ENCODE measurements at regions not wholly inside any gene's neighbourhood (a gene's known extent, or its start where the extent isn't known, plus 50 kb on each side); places are given as distances from the start of the nearest gene placed in this dataset.

DNA sequence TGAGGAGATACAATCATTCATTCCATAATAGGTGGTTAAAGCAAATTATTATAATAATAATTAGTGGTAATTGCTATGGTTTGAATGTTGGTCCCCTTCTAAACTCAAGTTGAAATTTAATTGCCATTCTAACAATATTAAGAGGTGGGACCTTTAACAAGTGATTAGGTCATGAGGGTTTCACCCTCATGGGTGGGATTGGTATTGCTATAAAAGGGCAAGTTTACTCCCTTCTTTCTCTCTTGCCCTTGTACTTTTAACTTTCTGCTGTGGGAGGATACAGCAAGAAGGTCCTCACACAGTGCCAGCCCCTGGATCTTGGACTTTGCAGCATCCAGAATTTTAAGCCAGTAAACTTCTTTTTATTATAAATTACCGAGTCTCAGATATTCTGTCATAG, 101.9 kb upstream of the PARP8 start:
- H3K9ac ChIP-seq (ENCODE audit: low read length), result no peak overlapping the region
- no peak overlapping the region for H2AFZ ChIP-seq (ENCODE audit: low read depth, low read length)
- H3K79me2 ChIP-seq (replicated peaks; ENCODE audit: insufficient read depth, low read length), result no peaks in the 10 kb centered on the region
- H3K4me3 ChIP-seq (ENCODE audit: low read length), result no peak overlapping the region
- no peak overlapping the region for H3K27ac ChIP-seq (ENCODE audit: low read length)
- no peaks in the 10 kb centered on the region for H3F3A ChIP-seq (ENCODE audit: insufficient read depth, low read length, poor library complexity, severe bottlenecking)
- TF ChIP-seq POLR2AphosphoS5 (IDR thresholded peaks at IDR 0.05) (no peak), TAF1 (IDR thresholded peaks at IDR 0.05; ENCODE audit: low read depth) (no peak)
- TF ChIP-seq, protein P1, sequence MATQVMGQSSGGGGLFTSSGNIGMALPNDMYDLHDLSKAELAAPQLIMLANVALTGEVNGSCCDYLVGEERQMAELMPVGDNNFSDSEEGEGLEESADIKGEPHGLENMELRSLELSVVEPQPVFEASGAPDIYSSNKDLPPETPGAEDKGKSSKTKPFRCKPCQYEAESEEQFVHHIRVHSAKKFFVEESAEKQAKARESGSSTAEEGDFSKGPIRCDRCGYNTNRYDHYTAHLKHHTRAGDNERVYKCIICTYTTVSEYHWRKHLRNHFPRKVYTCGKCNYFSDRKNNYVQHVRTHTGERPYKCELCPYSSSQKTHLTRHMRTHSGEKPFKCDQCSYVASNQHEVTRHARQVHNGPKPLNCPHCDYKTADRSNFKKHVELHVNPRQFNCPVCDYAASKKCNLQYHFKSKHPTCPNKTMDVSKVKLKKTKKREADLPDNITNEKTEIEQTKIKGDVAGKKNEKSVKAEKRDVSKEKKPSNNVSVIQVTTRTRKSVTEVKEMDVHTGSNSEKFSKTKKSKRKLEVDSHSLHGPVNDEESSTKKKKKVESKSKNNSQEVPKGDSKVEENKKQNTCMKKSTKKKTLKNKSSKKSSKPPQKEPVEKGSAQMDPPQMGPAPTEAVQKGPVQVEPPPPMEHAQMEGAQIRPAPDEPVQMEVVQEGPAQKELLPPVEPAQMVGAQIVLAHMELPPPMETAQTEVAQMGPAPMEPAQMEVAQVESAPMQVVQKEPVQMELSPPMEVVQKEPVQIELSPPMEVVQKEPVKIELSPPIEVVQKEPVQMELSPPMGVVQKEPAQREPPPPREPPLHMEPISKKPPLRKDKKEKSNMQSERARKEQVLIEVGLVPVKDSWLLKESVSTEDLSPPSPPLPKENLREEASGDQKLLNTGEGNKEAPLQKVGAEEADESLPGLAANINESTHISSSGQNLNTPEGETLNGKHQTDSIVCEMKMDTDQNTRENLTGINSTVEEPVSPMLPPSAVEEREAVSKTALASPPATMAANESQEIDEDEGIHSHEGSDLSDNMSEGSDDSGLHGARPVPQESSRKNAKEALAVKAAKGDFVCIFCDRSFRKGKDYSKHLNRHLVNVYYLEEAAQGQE (IDR thresholded peaks at IDR 0.05; ENCODE audit: borderline replicate concordance), result no peak
- H3K4me2 ChIP-seq (ENCODE audit: low read length), result no peak overlapping the region
- no peaks in the 10 kb centered on the region for H3K36me3 ChIP-seq (ENCODE audit: insufficient read depth, low read length)
- H4K20me1 ChIP-seq (ENCODE audit: insufficient read depth), result no peaks in the 10 kb centered on the region
- no peaks in the 10 kb centered on the region for H3K27me3 ChIP-seq (ENCODE audit: insufficient read depth, low read depth, low read length)
- no peaks in the 10 kb centered on the region for H3K9me2 ChIP-seq (ENCODE audit: insufficient read depth, low read length)
- H3K9me3 ChIP-seq (ENCODE audit: low read length), result no peaks in the 10 kb centered on the region

DNA sequence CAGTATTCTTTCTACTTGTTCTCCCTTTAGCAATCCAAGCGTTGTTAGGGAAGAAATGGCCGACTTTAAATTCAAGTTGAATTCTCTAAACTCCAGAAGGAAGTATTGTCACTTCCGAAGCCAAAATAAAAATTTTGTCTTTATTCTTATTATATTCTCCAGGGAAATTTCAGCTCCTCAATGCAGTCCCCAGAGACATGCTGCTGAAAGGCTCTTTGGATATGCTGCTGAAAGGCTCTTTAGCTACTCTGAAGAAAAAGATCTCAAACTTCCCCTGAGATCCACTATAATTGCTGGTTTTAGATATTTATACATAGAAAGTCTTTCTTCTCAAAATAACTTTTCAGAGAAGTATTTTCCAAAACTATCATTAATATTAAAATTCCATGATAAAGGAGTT, 92.3 kb upstream of the PARP8 start:
- Histone ChIP-seq H3K4me2 (ENCODE audit: low read length) (no peak overlapping the region), H3K4me3 (ENCODE audit: low read length) (no peak overlapping the region), H2AFZ (ENCODE audit: low read depth, low read length) (no peak overlapping the region), H3K9me2 (ENCODE audit: insufficient read depth, low read length) (no peaks in the 10 kb centered on the region), H3K9me3 (ENCODE audit: low read length) (no peaks in the 10 kb centered on the region), H3K27ac (ENCODE audit: low read length) (no peak overlapping the region), H3K27me3 (ENCODE audit: insufficient read depth, low read depth, low read length) (no peaks in the 10 kb centered on the region), H3K79me2 (replicated peaks; ENCODE audit: insufficient read depth, low read length) (no peaks in the 10 kb centered on the region), H3K9ac (ENCODE audit: low read length) (no peak overlapping the region), H4K20me1 (ENCODE audit: insufficient read depth) (no peaks in the 10 kb centered on the region), H3F3A (ENCODE audit: insufficient read depth, low read length, poor library complexity, severe bottlenecking) (no peaks in the 10 kb centered on the region), H3K36me3 (ENCODE audit: insufficient read depth, low read length) (no peaks in the 10 kb centered on the region)
- TF ChIP-seq, protein P1 (IDR thresholded peaks at IDR 0.05; ENCODE audit: borderline replicate concordance), result no peak
- TF ChIP-seq EZH2 (IDR thresholded peaks at IDR 0.05; ENCODE audit: borderline replicate concordance, insufficient read depth, low read length, poor library complexity, severe bottlenecking) (no peak), SMC3 (conservative IDR thresholded peaks at IDR 0.05; ENCODE audit: poor library complexity) (no peak), RAD21 (conservative IDR thresholded peaks at IDR 0.05) (no peak), EP300 (conservative IDR thresholded peaks at IDR 0.05; ENCODE audit: poor library complexity, severe bottlenecking) (no peak), POLR2AphosphoS5 (IDR thresholded peaks at IDR 0.05) (no peak), TAF1 (IDR thresholded peaks at IDR 0.05; ENCODE audit: low read depth) (no peak)
- TF ChIP-seq, protein P2, sequence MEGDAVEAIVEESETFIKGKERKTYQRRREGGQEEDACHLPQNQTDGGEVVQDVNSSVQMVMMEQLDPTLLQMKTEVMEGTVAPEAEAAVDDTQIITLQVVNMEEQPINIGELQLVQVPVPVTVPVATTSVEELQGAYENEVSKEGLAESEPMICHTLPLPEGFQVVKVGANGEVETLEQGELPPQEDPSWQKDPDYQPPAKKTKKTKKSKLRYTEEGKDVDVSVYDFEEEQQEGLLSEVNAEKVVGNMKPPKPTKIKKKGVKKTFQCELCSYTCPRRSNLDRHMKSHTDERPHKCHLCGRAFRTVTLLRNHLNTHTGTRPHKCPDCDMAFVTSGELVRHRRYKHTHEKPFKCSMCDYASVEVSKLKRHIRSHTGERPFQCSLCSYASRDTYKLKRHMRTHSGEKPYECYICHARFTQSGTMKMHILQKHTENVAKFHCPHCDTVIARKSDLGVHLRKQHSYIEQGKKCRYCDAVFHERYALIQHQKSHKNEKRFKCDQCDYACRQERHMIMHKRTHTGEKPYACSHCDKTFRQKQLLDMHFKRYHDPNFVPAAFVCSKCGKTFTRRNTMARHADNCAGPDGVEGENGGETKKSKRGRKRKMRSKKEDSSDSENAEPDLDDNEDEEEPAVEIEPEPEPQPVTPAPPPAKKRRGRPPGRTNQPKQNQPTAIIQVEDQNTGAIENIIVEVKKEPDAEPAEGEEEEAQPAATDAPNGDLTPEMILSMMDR (IDR thresholded peaks at IDR 0.05; ENCODE audit: poor library complexity, severe bottlenecking), result no peak

All from neural cell (in vitro differentiated cells).